Testis (tissue), 2 donors: ENCODE measurements at regions not wholly inside any gene's neighbourhood (a gene's known extent, or its start where the extent isn't known, plus 50 kb on each side); places are given as distances from the start of the nearest gene placed in this dataset.

Experiments
- DNase-seq: peaks from one replicate; pipeline ENCODE4 v3.0.0-alpha.2; 2019
- H3K27ac ChIP-seq, 2 donors: fragments of 200-600 bp; sonication (generic); one replicate each; pipeline ENCODE4 v1.5.1; 2019
- H3K27me3 ChIP-seq: fragments of 200-600 bp; sonication (generic); one replicate; pipeline ENCODE4 v1.5.1; 2019
- H3K36me3 ChIP-seq: fragments of 200-600 bp; sonication (generic); one replicate; pipeline ENCODE4 v1.5.1; 2017; ENCODE audit warnings: low read depth; ENCODE audit errors: missing control alignments
- H3K4me1 ChIP-seq: fragments of 200-600 bp; sonication (generic); one replicate; pipeline ENCODE4 v1.5.1; 2019
- H3K4me3 ChIP-seq, 2 donors: fragments of 200-600 bp; sonication (generic); one replicate each; pipeline ENCODE4 v1.5.1; 2017 to 2019
- H3K9me3 ChIP-seq: fragments of 200-600 bp; sonication (generic); one replicate; pipeline ENCODE4 v1.5.1; 2017
- CTCF ChIP-seq, 3 experiments: fragments of 450-650 bp in 2 of 3; fragments of 200-600 bp in 1 of 3; sonication (generic) in 1 of 3; IDR thresholded peaks; one replicate each; pipeline ENCODE4 v1.5.1; 2016 to 2019; ENCODE audit warnings: antibody characterized with exemption in 3 of 3, mild to moderate bottlenecking in 2 of 3, moderate library complexity in 1 of 3
- POLR2A ChIP-seq: fragments of 450-650 bp; IDR thresholded peaks from one replicate; pipeline ENCODE4 v1.6.1; 2017; ENCODE audit warnings: antibody characterized with exemption, mild to moderate bottlenecking, moderate library complexity
- WGBS, 2 donors: methylation state at CpG; one replicate each; pipeline ENCODE4 v1.1.5; 2018; 5-methylcytosine and 5-hydroxymethylcytosine counted together
- intact Hi-C: fragments of 100-400 bp; cut with DNase I; formaldehyde crosslinking; loops from one replicate; pipeline ENCODE4 v1.15.1; 2023; ENCODE audit warnings: low total_unique reads

- TF ChIP-seq CTCF (IDR thresholded peaks at IDR 0.05), result no peak
- H3K9me3 ChIP-seq, result no peaks in the 10 kb centered on the region
- no peaks in the 10 kb centered on the region for H3K36me3 ChIP-seq
- H3K4me1 ChIP-seq, result no peaks in the 10 kb centered on the region
- H3K27me3 ChIP-seq, result no peaks in the 10 kb centered on the region
- intact Hi-C loops, result no loop called here
- no peak overlapping the region for H3K27ac ChIP-seq
- H3K4me3 ChIP-seq, result no peak overlapping the region
- WGBS, 2 donors, result 50 to 87% methylated on average over 2 of the region's 2 CpGs
- no peak for DNase-seq
Measured at GRCh38 chr12:19709889-19710288, 270.6 kb downstream of the AEBP2 start.

GRCh38 chr12:19710811-19711793 lies 271.8 kb downstream of the AEBP2 start:
- Histone ChIP-seq H3K27ac (no peak overlapping the region), H3K4me1 (no peaks in the 10 kb centered on the region), H3K9me3 (no peaks in the 10 kb centered on the region), H3K4me3 (no peak overlapping the region), H3K36me3 (no peaks in the 10 kb centered on the region), H3K27me3 (no peaks in the 10 kb centered on the region)
- no peak for DNase-seq
- TF ChIP-seq CTCF (IDR thresholded peaks at IDR 0.05), result no peak
- no peak for TF ChIP-seq POLR2A
- 57 to 63% methylated on average over 6 to 7 of the region's 7 CpGs for WGBS, 2 donors
- intact Hi-C loops, result no loop called here

- H3K4me3 ChIP-seq, result no peak overlapping the region
- H3K4me1 ChIP-seq, result no peaks in the 10 kb centered on the region
- H3K9me3 ChIP-seq, result no peaks in the 10 kb centered on the region
- no peak for DNase-seq
- H3K27me3 ChIP-seq, result no peaks in the 10 kb centered on the region
- TF ChIP-seq CTCF (IDR thresholded peaks at IDR 0.05) (no peak), POLR2A (no peak)
- WGBS, 2 donors, result 79 to 84% methylated on average over 4 of the region's 4 CpGs
- intact Hi-C loops, result no loop called here
- no peak overlapping the region for H3K27ac ChIP-seq
- H3K36me3 ChIP-seq, result no peaks in the 10 kb centered on the region
Measured at GRCh38 chr12:19712041-19712440, 272.7 kb downstream of the AEBP2 start.

GRCh38 chr12:19718401-19718800 lies 279.1 kb downstream of the AEBP2 start:
- Histone ChIP-seq H3K4me3 (no peak overlapping the region), H3K27me3 (no peaks in the 10 kb centered on the region), H3K27ac (no peak overlapping the region), H3K9me3 (no peaks in the 10 kb centered on the region), H3K4me1 (no peaks in the 10 kb centered on the region), H3K36me3 (no peaks in the 10 kb centered on the region)
- TF ChIP-seq CTCF (IDR thresholded peaks at IDR 0.05) (no peak), POLR2A (no peak)
- 68 to 74% methylated on average over 2 of the region's 2 CpGs for WGBS, 2 donors
- no peak for DNase-seq
- intact Hi-C loops, result no loop called here

GRCh38 chr12:19719672-19720071 lies 280.4 kb downstream of the AEBP2 start:
- no peak overlapping the region for H3K4me3 ChIP-seq
- H3K4me1 ChIP-seq, result no peaks in the 10 kb centered on the region
- intact Hi-C loops, result loop anchor here (10.0 kb wide), 1 partner anchor 65 kb away; no protein-coding TSS in a partner anchor
- H3K36me3 ChIP-seq, result no peaks in the 10 kb centered on the region
- no peaks in the 10 kb centered on the region for H3K9me3 ChIP-seq
- no peak for TF ChIP-seq POLR2A
- TF ChIP-seq CTCF (IDR thresholded peaks at IDR 0.05), result no peak
- no peaks in the 10 kb centered on the region for H3K27me3 ChIP-seq
- 96 to 100% methylated on average over 1 of the region's 1 CpG for WGBS, 2 donors
- DNase-seq, result no peak
- H3K27ac ChIP-seq, result no peak overlapping the region
